GM19438 (cell line): ENCODE measurements at regions not wholly inside any gene's neighbourhood (a gene's known extent, or its start where the extent isn't known, plus 50 kb on each side); places are given as distances from the start of the nearest gene placed in this dataset.

Experiments used
- ATAC-seq: cut with Tn5 transposase; IDR thresholded peaks from one replicate; pipeline ENCODE4 v1.9.1; 2021; ENCODE audit warnings: low read depth; ENCODE audit not compliant: unreplicated experiment

- ATAC-seq, result no peak
These were observed 153.5 kb downstream of the DLL1 start for GRCh38 chr6:170137176-170137891.

- no peak for ATAC-seq
These were observed 154.2 kb downstream of the DLL1 start for GRCh38 chr6:170136541-170137175.

GRCh38 chr6:170135821-170136471 lies 154.9 kb downstream of the DLL1 start:
- no peak for ATAC-seq

- no peak for ATAC-seq
These were observed 155.4 kb downstream of the DLL1 start for GRCh38 chr6:170135461-170135820.

- no peak for ATAC-seq
These were observed 156.1 kb downstream of the DLL1 start for GRCh38 chr6:170134471-170135440.

GRCh38 chr6:170134031-170134470 lies 156.8 kb downstream of the DLL1 start:
- no peak for ATAC-seq

- ATAC-seq, result no peak
These were observed 158.3 kb downstream of the DLL1 start for GRCh38 chr6:170132561-170132991.

- no peak for ATAC-seq
These were observed 158.8 kb downstream of the DLL1 start for GRCh38 chr6:170132011-170132521.

GRCh38 chr6:170131351-170131750 lies 159.5 kb downstream of the DLL1 start:
- ATAC-seq, result no peak

GRCh38 chr6:170130771-170131241 lies 160.1 kb downstream of the DLL1 start:
- ATAC-seq, result no peak

- ATAC-seq, result no peak
These were observed 160.7 kb downstream of the DLL1 start for GRCh38 chr6:170130201-170130621.

- ATAC-seq, result no peak
These were observed 161.1 kb downstream of the DLL1 start for GRCh38 chr6:170129691-170130171.

- no peak for ATAC-seq
These were observed 161.8 kb downstream of the DLL1 start for GRCh38 chr6:170128811-170129681.

- no peak for ATAC-seq
These were observed 162.5 kb downstream of the DLL1 start for GRCh38 chr6:170128346-170128745.

GRCh38 chr6:170127151-170127550 lies 163.7 kb downstream of the DLL1 start:
- no peak for ATAC-seq

GRCh38 chr6:170125456-170126300 lies 165.2 kb downstream of the DLL1 start:
- no peak for ATAC-seq

- ATAC-seq, result no peak
These were observed 166.0 kb downstream of the DLL1 start for GRCh38 chr6:170124836-170125235.

- no peak for ATAC-seq
These were observed 166.7 kb downstream of the DLL1 start for GRCh38 chr6:170124150-170124549.
